DND-41 (cell line): ENCODE measurements at regions not wholly inside any gene's neighbourhood (a gene's known extent, or its start where the extent isn't known, plus 50 kb on each side); places are given as distances from the start of the nearest gene placed in this dataset.

ENCODE experiments used
- ATAC-seq: fragments of 200-7000 bp; cut with Tn5 transposase; 3 replicates; pipeline ENCODE4 v1.9.1; 2021; ENCODE audit warnings: low read depth; ENCODE audit not compliant: insufficient read depth
- DNase-seq: peaks from one replicate; pipeline ENCODE4 v3.0.0-alpha.2; 2020
- H2AFZ ChIP-seq: 2 replicates; pipeline ENCODE4 v1.6.0; 2012; ENCODE audit warnings: low read depth, low read length
- H3K27ac ChIP-seq: 2 replicates; pipeline ENCODE4 v1.5.1; 2012; ENCODE audit warnings: low read length, inconsistent platforms
- H3K27me3 ChIP-seq: fragments of 200-600 bp; sonication (generic); 2 replicates; pipeline ENCODE4 v1.6.0; 2012; ENCODE audit warnings: low read length, mild to moderate bottlenecking, inconsistent platforms; ENCODE audit not compliant: insufficient read depth, poor library complexity
- H3K36me3 ChIP-seq: 2 replicates; pipeline ENCODE4 v1.5.1; 2012; ENCODE audit warnings: low read length, inconsistent platforms; ENCODE audit not compliant: insufficient read depth
- H3K4me1 ChIP-seq: 2 replicates; pipeline ENCODE4 v1.5.1; 2012; ENCODE audit warnings: mild to moderate bottlenecking, low read length; ENCODE audit not compliant: insufficient read depth
- H3K4me2 ChIP-seq: 2 replicates; pipeline ENCODE4 v1.6.0; 2012; ENCODE audit warnings: mild to moderate bottlenecking, moderate library complexity, low read length, inconsistent platforms; ENCODE audit not compliant: insufficient read depth
- H3K4me3 ChIP-seq, 2 experiments: fragments of 200-600 bp in 1 of 2; shearing (Covaris generic) in 1 of 2; 2 replicates each; pipeline ENCODE4 v1.5.1; 2012 to 2016; ENCODE audit warnings: inconsistent platforms in 2 of 2, low read length in 2 of 2, mild to moderate bottlenecking in 2 of 2, low read depth in 1 of 2, moderate library complexity in 1 of 2
- H3K79me2 ChIP-seq: 2 replicates; pipeline ENCODE4 v1.6.0; 2012; ENCODE audit warnings: low read length, inconsistent platforms; ENCODE audit not compliant: insufficient read depth
- H3K9ac ChIP-seq: 2 replicates; pipeline ENCODE4 v1.6.0; 2012; ENCODE audit warnings: low read depth, mild to moderate bottlenecking, inconsistent platforms, low read length, moderate library complexity
- H3K9me3 ChIP-seq: 2 replicates; pipeline ENCODE4 v1.5.1; 2012; ENCODE audit warnings: low read length, moderate library complexity, mild to moderate bottlenecking, inconsistent platforms; ENCODE audit not compliant: insufficient read depth, severe bottlenecking
- H4K20me1 ChIP-seq: 2 replicates; pipeline ENCODE4 v1.6.0; 2012; ENCODE audit warnings: low read length; ENCODE audit not compliant: insufficient read depth
- EZH2 ChIP-seq: IDR thresholded peaks from 3 replicates; pipeline ENCODE4 v1.6.1; 2012; ENCODE audit warnings: borderline replicate concordance, low read depth, mild to moderate bottlenecking, moderate library complexity, low read length, inconsistent platforms; ENCODE audit not compliant: severe bottlenecking
- TF ChIP-seq, protein P1 (sequence below): IDR thresholded peaks from 2 replicates; pipeline ENCODE4 v1.5.1; 2012; ENCODE audit warnings: borderline replicate concordance, low read length, moderate library complexity, mild to moderate bottlenecking; ENCODE audit not compliant: poor library complexity, severe bottlenecking; ENCODE audit errors: extremely low read depth

DNA sequence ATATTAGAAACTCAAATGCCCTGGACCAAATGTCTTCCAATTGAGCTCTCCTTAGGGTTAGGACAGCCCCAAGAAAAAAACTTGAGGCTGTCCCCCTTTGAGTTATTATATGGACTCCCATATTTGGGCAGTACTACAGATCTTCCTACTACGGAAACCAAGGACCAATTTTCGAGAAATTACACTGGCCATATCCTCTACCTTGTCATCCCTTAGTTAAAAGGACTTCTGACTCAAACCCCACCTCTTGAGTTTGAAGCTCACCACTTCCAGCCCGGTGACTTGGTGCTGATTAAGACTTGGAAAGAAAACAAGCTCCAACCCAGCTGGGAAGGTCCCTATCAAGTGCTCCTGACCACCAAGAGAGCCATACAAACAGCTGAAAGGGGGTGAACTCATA is 497.0 kb upstream of the GRAMD2B start:
- H3K79me2 ChIP-seq, result no peaks in the 10 kb centered on the region
- H3K4me1 ChIP-seq, result no peaks in the 10 kb centered on the region
- no peak overlapping the region for H3K9ac ChIP-seq
- H3K27me3 ChIP-seq, result no peaks in the 10 kb centered on the region
- peaks cover 1% of the 10 kb centered on the region for H3K9me3 ChIP-seq
- no peak overlapping the region for H2AFZ ChIP-seq
- no peaks in the 10 kb centered on the region for H3K36me3 ChIP-seq
- H4K20me1 ChIP-seq, result no peaks in the 10 kb centered on the region
- no peak overlapping the region for H3K27ac ChIP-seq
- no peak for DNase-seq
- TF ChIP-seq, protein P1, sequence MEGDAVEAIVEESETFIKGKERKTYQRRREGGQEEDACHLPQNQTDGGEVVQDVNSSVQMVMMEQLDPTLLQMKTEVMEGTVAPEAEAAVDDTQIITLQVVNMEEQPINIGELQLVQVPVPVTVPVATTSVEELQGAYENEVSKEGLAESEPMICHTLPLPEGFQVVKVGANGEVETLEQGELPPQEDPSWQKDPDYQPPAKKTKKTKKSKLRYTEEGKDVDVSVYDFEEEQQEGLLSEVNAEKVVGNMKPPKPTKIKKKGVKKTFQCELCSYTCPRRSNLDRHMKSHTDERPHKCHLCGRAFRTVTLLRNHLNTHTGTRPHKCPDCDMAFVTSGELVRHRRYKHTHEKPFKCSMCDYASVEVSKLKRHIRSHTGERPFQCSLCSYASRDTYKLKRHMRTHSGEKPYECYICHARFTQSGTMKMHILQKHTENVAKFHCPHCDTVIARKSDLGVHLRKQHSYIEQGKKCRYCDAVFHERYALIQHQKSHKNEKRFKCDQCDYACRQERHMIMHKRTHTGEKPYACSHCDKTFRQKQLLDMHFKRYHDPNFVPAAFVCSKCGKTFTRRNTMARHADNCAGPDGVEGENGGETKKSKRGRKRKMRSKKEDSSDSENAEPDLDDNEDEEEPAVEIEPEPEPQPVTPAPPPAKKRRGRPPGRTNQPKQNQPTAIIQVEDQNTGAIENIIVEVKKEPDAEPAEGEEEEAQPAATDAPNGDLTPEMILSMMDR, result no peak
- TF ChIP-seq EZH2, result no peak
- H3K4me2 ChIP-seq, result no peak overlapping the region
- no peak for ATAC-seq
- no peak overlapping the region for H3K4me3 ChIP-seq

DNA sequence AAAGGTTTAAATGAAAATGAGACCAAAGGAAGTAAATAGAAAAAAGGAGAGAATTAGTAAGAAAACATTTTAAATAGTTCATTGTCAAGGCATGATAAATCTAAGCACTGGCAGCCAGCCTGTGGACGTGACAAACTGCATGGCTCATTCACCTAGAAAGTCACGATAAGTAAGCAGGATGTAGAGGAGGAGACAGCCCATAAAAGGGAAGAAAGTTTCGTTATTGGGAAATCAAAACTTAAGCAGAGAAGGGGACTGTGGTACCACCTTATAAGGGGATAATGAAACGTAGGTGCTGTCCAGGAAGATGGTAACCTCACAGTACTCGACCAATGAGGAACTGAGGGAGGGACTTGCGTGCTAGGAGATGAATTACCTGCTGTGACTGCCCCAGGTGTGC is 494.5 kb upstream of the GRAMD2B start:
- Histone ChIP-seq H3K4me1 (no peaks in the 10 kb centered on the region), H4K20me1 (no peaks in the 10 kb centered on the region), H3K4me3 (no peak overlapping the region), H3K9ac (no peak overlapping the region), H3K36me3 (no peaks in the 10 kb centered on the region), H3K27ac (no peak overlapping the region), H3K9me3 (peaks cover 1% of the 10 kb centered on the region), H3K27me3 (no peaks in the 10 kb centered on the region), H2AFZ (no peak overlapping the region), H3K79me2 (no peaks in the 10 kb centered on the region), H3K4me2 (no peak overlapping the region)
- ATAC-seq (no peak), DNase-seq (no peak)
- TF ChIP-seq EZH2, result no peak
- TF ChIP-seq, protein P1, result no peak

DNA sequence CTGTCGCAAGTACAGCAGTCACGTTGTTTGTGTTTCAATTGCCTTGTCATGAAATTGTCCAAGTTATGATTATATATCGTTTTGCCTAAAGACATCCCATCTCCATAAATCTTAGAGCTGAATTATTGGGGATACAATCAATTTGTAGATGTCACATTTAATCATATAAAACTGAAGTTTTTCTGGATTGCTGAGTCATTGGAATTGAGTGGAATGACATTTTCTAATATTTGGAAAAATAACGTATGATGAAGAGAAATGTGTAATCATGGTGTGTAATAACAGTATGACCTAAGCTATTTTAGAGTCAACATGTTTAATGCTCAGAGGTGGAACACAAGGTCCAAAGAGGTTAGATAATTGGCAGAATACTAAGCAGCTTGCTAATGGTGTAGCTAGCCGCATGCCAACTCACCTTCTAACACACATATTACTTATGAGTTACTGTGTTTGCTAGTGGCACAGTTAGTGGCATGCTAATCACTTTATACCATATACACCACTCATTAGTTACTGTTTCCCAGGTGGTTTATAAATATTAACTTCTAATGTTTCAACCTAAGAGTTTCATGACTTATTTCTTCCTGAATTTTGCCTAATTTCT is 473.1 kb upstream of the GRAMD2B start:
- no peak for ATAC-seq
- H4K20me1 ChIP-seq, result no peaks in the 10 kb centered on the region

More for the DNA sequence above, 473.1 kb upstream of the GRAMD2B start:
- Histone ChIP-seq H3K27me3 (no peaks in the 10 kb centered on the region), H3K4me2 (no peak overlapping the region), H3K9me3 (no peaks in the 10 kb centered on the region), H3K9ac (no peak overlapping the region), H3K79me2 (no peaks in the 10 kb centered on the region), H3K4me1 (no peaks in the 10 kb centered on the region), H2AFZ (no peak overlapping the region), H3K36me3 (no peaks in the 10 kb centered on the region), H3K27ac (no peak overlapping the region), H3K4me3 (no peak overlapping the region)
- TF ChIP-seq EZH2, result no peak
- TF ChIP-seq, protein P1, result no peak
- no peak for DNase-seq
